OCI-LY3 (cell line): ENCODE measurements at regions not wholly inside any gene's neighbourhood (a gene's known extent, or its start where the extent isn't known, plus 50 kb on each side); places are given as distances from the start of the nearest gene placed in this dataset.

Source experiments
- H2AFZ ChIP-seq: fragments of 200-600, 300-600 bp; shearing (Covaris generic); 2 replicates; pipeline ENCODE4 v1.6.0; 2014; ENCODE audit warnings: antibody characterized with exemption, low read depth, low read length
- H3K27ac ChIP-seq: fragments of 200-600, 300-600 bp; sonication (generic); 2 replicates; pipeline ENCODE4 v1.5.1; 2014; ENCODE audit warnings: mild to moderate bottlenecking, low read length, moderate library complexity, mixed read lengths
- H3K27me3 ChIP-seq: fragments of 200-600, 300-600 bp; sonication (generic); 2 replicates; pipeline ENCODE4 v1.6.1; 2014; ENCODE audit warnings: low read depth, low read length, mixed read lengths
- H3K36me3 ChIP-seq: fragments of 200-600, 300-600 bp; sonication (generic); replicated peaks from 2 replicates; pipeline ENCODE3; 2014; ENCODE audit warnings: low read depth, low read length, mixed read lengths
- H3K4me1 ChIP-seq: fragments of 300-600, 200-600 bp; sonication (generic); 2 replicates; pipeline ENCODE4 v1.6.1; 2014; ENCODE audit warnings: low read length, mixed read lengths
- H3K4me2 ChIP-seq: fragments of 200-600, 300-600 bp; sonication (generic); 2 replicates; pipeline ENCODE4 v1.6.1; 2014; ENCODE audit warnings: low read length, mixed read lengths
- H3K4me3 ChIP-seq: fragments of 300-600, 200-600 bp; sonication (generic); 2 replicates; pipeline ENCODE4 v1.5.1; 2014; ENCODE audit warnings: antibody characterized with exemption, mild to moderate bottlenecking, low read length, moderate library complexity
- H3K79me2 ChIP-seq: fragments of 300-600, 200-600 bp; shearing (Covaris generic); 2 replicates; pipeline ENCODE4 v1.6.1; 2014; ENCODE audit warnings: mild to moderate bottlenecking, low read length, mixed read lengths
- H3K9ac ChIP-seq: fragments of 300-600, 200-600 bp; shearing (Covaris generic); 2 replicates; pipeline ENCODE4 v1.6.0; 2014; ENCODE audit warnings: mild to moderate bottlenecking, low read length, moderate library complexity
- H3K9me3 ChIP-seq: fragments of 200-600, 300-600 bp; shearing (Covaris generic); 2 replicates; pipeline ENCODE4 v1.6.1; 2014; ENCODE audit warnings: low read length, mixed read lengths; ENCODE audit not compliant: insufficient read depth
- H4K20me1 ChIP-seq: fragments of 200-600, 300-600 bp; sonication (generic); 2 replicates; pipeline ENCODE4 v1.6.1; 2016; ENCODE audit warnings: low read length, mixed read lengths; ENCODE audit not compliant: insufficient read depth
- EZH2phosphoT487 ChIP-seq: fragments of 200-600 bp; shearing (Covaris generic); IDR thresholded peaks from 2 replicates; pipeline ENCODE4 v1.6.1; 2018; ENCODE audit warnings: antibody characterized with exemption, mixed run types, low read depth
- TF ChIP-seq, protein P1 (sequence below): fragments of 200-600, 300-600 bp; sonication (generic); IDR thresholded peaks from 2 replicates; pipeline ENCODE4 v1.5.1; 2014; ENCODE audit warnings: antibody characterized with exemption, low read length, low read depth

- no peak overlapping the region for H3K27ac ChIP-seq
- H3K4me1 ChIP-seq, result no peaks in the 10 kb centered on the region
- H3K4me2 ChIP-seq, result no peak overlapping the region
- H3K4me3 ChIP-seq, result no peak overlapping the region
- no peaks in the 10 kb centered on the region for H3K27me3 ChIP-seq
- no peaks in the 10 kb centered on the region for H3K36me3 ChIP-seq
- H3K9ac ChIP-seq, result no peak overlapping the region
- H4K20me1 ChIP-seq, result no peaks in the 10 kb centered on the region
- H2AFZ ChIP-seq, result no peak overlapping the region
- TF ChIP-seq, protein P1, sequence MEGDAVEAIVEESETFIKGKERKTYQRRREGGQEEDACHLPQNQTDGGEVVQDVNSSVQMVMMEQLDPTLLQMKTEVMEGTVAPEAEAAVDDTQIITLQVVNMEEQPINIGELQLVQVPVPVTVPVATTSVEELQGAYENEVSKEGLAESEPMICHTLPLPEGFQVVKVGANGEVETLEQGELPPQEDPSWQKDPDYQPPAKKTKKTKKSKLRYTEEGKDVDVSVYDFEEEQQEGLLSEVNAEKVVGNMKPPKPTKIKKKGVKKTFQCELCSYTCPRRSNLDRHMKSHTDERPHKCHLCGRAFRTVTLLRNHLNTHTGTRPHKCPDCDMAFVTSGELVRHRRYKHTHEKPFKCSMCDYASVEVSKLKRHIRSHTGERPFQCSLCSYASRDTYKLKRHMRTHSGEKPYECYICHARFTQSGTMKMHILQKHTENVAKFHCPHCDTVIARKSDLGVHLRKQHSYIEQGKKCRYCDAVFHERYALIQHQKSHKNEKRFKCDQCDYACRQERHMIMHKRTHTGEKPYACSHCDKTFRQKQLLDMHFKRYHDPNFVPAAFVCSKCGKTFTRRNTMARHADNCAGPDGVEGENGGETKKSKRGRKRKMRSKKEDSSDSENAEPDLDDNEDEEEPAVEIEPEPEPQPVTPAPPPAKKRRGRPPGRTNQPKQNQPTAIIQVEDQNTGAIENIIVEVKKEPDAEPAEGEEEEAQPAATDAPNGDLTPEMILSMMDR, result no peak
- H3K9me3 ChIP-seq, result no peaks in the 10 kb centered on the region
- H3K79me2 ChIP-seq, result no peaks in the 10 kb centered on the region
Observed at GRCh38 chr6:2581611-2582010, 169.1 kb downstream of the MYLK4 start.

DNA sequence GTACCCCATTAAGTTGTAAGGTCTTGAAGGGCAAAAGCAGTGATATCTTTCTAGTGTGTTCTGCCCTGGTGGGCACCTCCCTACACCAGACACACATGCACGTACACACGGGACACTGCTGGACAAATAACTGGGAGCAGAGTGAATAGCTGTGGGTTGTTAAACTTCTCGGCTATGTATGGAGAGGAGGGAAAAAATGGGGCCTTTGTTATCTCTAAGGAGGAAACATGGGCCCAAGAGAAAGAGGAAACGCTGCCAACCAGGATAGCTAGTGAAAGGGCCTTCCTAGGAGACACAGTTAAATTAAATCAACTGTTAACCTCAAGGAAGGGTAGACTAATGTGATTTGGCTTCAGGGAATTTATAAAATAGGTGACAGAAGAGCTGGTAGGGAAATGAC lies 169.7 kb downstream of the MYLK4 start:
- H3K4me1 ChIP-seq, result no peaks in the 10 kb centered on the region
- TF ChIP-seq EZH2phosphoT487, result no peak
- TF ChIP-seq, protein P1, result no peak
- H3K4me3 ChIP-seq, result no peak overlapping the region
- no peak overlapping the region for H3K27ac ChIP-seq
- H3K27me3 ChIP-seq, result no peaks in the 10 kb centered on the region
- no peaks in the 10 kb centered on the region for H3K9me3 ChIP-seq
- no peaks in the 10 kb centered on the region for H3K79me2 ChIP-seq
- H3K4me2 ChIP-seq, result no peak overlapping the region
- H3K36me3 ChIP-seq, result no peaks in the 10 kb centered on the region
- no peak overlapping the region for H3K9ac ChIP-seq
- no peaks in the 10 kb centered on the region for H4K20me1 ChIP-seq
- H2AFZ ChIP-seq, result no peak overlapping the region

- Histone ChIP-seq H3K9me3 (peaks cover 5% of the 10 kb centered on the region; the same call in 1 of the 2 replicates), H3K79me2 (no peaks in the 10 kb centered on the region), H2AFZ (no peak overlapping the region), H3K4me1 (no peaks in the 10 kb centered on the region), H3K27me3 (no peaks in the 10 kb centered on the region), H3K36me3 (no peaks in the 10 kb centered on the region), H3K4me2 (no peak overlapping the region), H3K27ac (no peak overlapping the region), H4K20me1 (no peaks in the 10 kb centered on the region), H3K4me3 (no peak overlapping the region), H3K9ac (no peak overlapping the region)
- TF ChIP-seq EZH2phosphoT487, result no peak
- TF ChIP-seq, protein P1, result no peak
Observed at GRCh38 chr6:2579804-2580570, 170.7 kb downstream of the MYLK4 start.

DNA sequence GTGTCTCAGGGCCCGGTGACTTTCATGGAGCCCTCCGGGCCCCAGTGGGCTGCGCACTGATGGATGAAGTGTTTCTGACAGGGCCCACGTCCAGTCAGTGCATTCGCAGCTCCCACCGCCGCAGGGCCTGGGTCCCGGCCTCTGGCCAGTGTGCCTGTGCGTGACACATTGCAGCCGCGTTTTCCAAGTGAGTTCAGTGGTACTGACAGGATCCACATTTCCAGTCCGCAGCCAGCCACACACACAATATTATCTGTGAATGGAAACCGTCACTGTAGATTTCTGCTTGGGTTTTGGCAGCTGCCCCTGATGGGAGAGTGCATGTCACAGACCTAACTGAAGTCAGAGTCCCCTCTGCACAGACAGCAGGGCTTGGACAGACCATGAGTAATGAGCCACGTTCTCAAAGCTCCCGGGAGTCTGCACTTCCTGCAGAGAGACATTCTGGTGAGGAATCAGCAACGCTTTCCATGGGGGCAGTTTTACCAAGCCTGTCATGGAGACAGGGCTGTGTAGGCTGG lies 171.4 kb downstream of the MYLK4 start:
- Histone ChIP-seq H3K4me1 (no peaks in the 10 kb centered on the region), H3K4me3 (no peak overlapping the region), H3K9me3 (peaks cover 5% of the 10 kb centered on the region; the same call in 1 of the 2 replicates), H2AFZ (no peak overlapping the region), H3K27me3 (no peaks in the 10 kb centered on the region), H3K4me2 (no peak overlapping the region), H3K36me3 (no peaks in the 10 kb centered on the region), H3K27ac (no peak overlapping the region), H4K20me1 (no peaks in the 10 kb centered on the region), H3K9ac (no peak overlapping the region), H3K79me2 (no peaks in the 10 kb centered on the region)
- TF ChIP-seq EZH2phosphoT487, result no peak
- TF ChIP-seq, protein P1, result no peak
